ENCODE measurements at regions not wholly inside any gene's neighbourhood (a gene's known extent, or its start where the extent isn't known, plus 50 kb on each side); places are given as distances from the start of the nearest gene placed in this dataset.

DNA sequence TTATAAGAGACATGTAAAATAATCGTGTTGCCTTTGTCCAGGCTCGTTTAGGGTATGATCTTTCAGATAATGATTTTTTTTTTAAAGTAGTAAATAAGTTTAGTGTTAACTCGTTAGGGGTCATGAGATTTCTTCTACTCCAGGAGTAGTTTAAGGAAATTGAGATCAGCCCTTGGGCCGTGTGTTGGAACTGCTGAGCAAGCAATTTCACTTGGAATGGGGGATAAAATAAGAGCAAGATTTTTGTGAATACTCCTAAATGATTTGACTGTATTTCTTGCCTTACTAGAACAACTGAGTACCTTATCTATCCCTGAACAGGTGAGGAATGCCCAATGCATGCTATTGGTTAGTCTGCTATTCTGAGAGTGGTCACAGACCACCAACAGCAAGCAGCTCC is 102.2 kb upstream of the SERPINE2 start:
- no peaks in the 10 kb centered on the region for H3K36me3 Mint-ChIP-seq (ENCODE audit: unreplicated experiment)
- H3K27ac Mint-ChIP-seq (ENCODE audit: unreplicated experiment) = no peak overlapping the region
- H3K9me3 Mint-ChIP-seq (ENCODE audit: unreplicated experiment) = peaks cover 3% of the 10 kb centered on the region
- H3K4me1 Mint-ChIP-seq (ENCODE audit: unreplicated experiment) = peaks cover 31% of the 10 kb centered on the region
- TF ChIP-seq, protein P1, sequence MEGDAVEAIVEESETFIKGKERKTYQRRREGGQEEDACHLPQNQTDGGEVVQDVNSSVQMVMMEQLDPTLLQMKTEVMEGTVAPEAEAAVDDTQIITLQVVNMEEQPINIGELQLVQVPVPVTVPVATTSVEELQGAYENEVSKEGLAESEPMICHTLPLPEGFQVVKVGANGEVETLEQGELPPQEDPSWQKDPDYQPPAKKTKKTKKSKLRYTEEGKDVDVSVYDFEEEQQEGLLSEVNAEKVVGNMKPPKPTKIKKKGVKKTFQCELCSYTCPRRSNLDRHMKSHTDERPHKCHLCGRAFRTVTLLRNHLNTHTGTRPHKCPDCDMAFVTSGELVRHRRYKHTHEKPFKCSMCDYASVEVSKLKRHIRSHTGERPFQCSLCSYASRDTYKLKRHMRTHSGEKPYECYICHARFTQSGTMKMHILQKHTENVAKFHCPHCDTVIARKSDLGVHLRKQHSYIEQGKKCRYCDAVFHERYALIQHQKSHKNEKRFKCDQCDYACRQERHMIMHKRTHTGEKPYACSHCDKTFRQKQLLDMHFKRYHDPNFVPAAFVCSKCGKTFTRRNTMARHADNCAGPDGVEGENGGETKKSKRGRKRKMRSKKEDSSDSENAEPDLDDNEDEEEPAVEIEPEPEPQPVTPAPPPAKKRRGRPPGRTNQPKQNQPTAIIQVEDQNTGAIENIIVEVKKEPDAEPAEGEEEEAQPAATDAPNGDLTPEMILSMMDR (IDR thresholded peaks at IDR 0.05) = no peak
- H3K27me3 Mint-ChIP-seq (ENCODE audit: unreplicated experiment) = no peaks in the 10 kb centered on the region
- no peak overlapping the region for H3K4me3 Mint-ChIP-seq (ENCODE audit: unreplicated experiment)
- no peak for DNase-seq (ENCODE audit: extremely low spot score, unreplicated experiment)

DNA sequence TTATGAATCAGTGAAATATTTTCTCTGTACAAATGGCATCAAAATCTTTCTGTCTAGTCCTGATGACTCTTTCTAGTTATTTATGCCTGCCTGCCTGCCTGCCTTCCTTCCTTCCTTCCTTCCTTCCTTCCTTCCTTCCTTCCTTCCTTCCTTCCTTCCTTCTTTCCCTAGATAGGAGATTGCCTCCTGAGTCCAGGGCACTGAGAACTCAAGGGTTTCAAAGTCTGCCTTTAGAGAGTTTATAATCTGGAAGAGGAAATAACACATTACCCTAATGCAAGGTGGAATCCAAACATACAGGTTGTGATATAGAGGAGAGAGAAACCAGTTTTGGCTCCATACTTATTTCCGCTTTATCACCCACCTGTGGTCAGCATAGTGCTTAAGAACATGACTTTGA is 98.1 kb upstream of the SERPINE2 start:
- Mint-ChIP-seq H3K27me3 (ENCODE audit: unreplicated experiment) (no peaks in the 10 kb centered on the region), H3K27ac (ENCODE audit: unreplicated experiment) (no peak overlapping the region), H3K36me3 (ENCODE audit: unreplicated experiment) (no peaks in the 10 kb centered on the region), H3K9me3 (ENCODE audit: unreplicated experiment) (peaks cover 3% of the 10 kb centered on the region), H3K4me1 (ENCODE audit: unreplicated experiment) (peaks cover 9% of the 10 kb centered on the region), H3K4me3 (ENCODE audit: unreplicated experiment) (no peak overlapping the region)
- no peak for DNase-seq (ENCODE audit: extremely low spot score, unreplicated experiment)
- TF ChIP-seq, protein P1 (IDR thresholded peaks at IDR 0.05) = no peak

DNA sequence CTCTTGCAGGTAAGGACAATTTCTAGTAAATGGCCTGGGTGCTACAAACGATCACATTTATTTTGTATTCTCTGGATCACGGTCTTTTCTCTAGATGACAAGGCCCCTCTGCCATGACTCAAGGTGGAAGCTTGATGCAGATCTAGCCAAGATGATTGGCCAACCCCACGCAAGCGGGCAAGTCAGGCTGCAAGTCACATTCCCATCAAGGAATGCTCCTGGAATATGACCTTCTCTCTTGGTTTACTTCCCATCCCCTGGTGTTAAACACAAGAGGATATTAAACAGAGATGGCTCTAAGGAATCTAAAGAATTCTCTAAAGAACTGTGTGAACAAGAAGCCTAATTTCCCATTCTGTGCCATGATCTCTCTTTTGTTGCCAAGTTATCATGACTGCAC is 97.3 kb upstream of the SERPINE2 start:
- H3K9me3 Mint-ChIP-seq (ENCODE audit: unreplicated experiment) = peaks cover 3% of the 10 kb centered on the region
- H3K4me1 Mint-ChIP-seq (ENCODE audit: unreplicated experiment) = peaks cover 8% of the 10 kb centered on the region
- H3K4me3 Mint-ChIP-seq (ENCODE audit: unreplicated experiment) = no peak overlapping the region
- DNase-seq (ENCODE audit: extremely low spot score, unreplicated experiment) = no peak
- no peak overlapping the region for H3K27ac Mint-ChIP-seq (ENCODE audit: unreplicated experiment)
- H3K27me3 Mint-ChIP-seq (ENCODE audit: unreplicated experiment) = no peaks in the 10 kb centered on the region
- H3K36me3 Mint-ChIP-seq (ENCODE audit: unreplicated experiment) = no peaks in the 10 kb centered on the region
- TF ChIP-seq, protein P1 (IDR thresholded peaks at IDR 0.05) = no peak

DNA sequence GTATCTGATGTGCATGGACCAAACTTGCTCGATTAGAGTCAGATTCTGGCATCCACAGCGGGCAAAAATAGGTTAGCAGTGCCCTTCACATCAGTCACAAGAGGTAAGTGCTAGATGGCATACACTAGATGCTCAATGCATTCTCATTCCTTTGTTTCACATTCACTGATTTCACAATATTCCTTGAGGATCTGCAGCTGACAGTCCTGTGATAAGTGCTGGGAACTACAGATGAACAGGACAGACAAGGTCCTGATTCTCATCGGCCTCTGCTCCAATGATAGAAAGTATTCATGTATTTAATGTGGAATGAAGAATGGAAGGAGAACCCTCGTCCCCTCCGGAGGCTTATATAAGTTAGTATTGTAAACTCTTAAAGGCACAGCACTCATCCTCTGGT is 96.8 kb upstream of the SERPINE2 start:
- DNase-seq (ENCODE audit: extremely low spot score, unreplicated experiment) = no peak
- Mint-ChIP-seq H3K27me3 (ENCODE audit: unreplicated experiment) (no peaks in the 10 kb centered on the region), H3K9me3 (ENCODE audit: unreplicated experiment) (peaks cover 3% of the 10 kb centered on the region), H3K4me1 (ENCODE audit: unreplicated experiment) (peaks cover 10% of the 10 kb centered on the region), H3K36me3 (ENCODE audit: unreplicated experiment) (no peaks in the 10 kb centered on the region), H3K27ac (ENCODE audit: unreplicated experiment) (no peak overlapping the region), H3K4me3 (ENCODE audit: unreplicated experiment) (no peak overlapping the region)
- TF ChIP-seq, protein P1 (IDR thresholded peaks at IDR 0.05) = no peak

DNA sequence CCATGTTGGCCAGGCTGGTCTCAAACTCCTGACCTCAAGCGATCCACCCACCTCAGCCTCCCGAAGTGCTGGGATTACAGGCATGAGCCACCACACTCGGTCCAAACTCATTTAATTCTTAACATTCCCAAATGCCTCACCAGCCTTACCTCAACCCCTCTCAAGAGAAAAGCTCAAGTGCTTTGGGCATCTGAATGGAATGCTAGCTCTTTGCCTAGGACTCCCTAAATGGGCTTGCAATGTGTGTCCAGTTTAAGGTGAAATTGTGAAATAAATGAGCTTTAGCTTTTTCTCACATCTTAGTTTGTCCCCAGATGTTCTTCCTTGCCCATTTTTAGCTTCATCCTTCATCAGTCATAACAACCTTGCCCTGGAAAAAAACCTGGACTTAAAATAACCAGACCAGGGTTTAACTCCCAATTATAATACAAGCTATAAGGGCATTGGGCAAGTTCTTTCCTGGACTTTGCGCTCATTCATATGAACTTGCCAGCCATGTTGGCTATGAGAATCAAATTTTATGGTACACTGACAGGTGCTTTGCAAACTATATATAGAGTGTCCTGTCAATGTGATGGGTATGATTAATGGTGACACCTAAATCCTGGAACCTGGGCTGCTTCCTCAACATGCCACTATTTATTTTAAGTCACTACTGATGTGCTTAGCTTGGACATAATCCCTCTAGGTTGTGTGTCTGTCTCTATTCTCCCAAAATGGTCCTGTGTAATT is 95.1 kb upstream of the SERPINE2 start:
- Mint-ChIP-seq H3K27ac (ENCODE audit: unreplicated experiment) (no peak overlapping the region), H3K4me1 (ENCODE audit: unreplicated experiment) (peaks cover 10% of the 10 kb centered on the region), H3K4me3 (ENCODE audit: unreplicated experiment) (no peak overlapping the region), H3K27me3 (ENCODE audit: unreplicated experiment) (no peaks in the 10 kb centered on the region), H3K36me3 (ENCODE audit: unreplicated experiment) (no peaks in the 10 kb centered on the region), H3K9me3 (ENCODE audit: unreplicated experiment) (peaks cover 3% of the 10 kb centered on the region)
- TF ChIP-seq, protein P1 (IDR thresholded peaks at IDR 0.05) = no peak
- DNase-seq (ENCODE audit: extremely low spot score, unreplicated experiment) = no peak
